Activated CD8-positive, alpha-beta T cell treated with anti-CD3 and anti-CD28 coated beads for 36 hours (primary cell): ENCODE measurements at regions not wholly inside any gene's neighbourhood (a gene's known extent, or its start where the extent isn't known, plus 50 kb on each side); places are given as distances from the start of the nearest gene placed in this dataset.

Experiments
- ATAC-seq: fragments of 200-7000 bp; cut with Tn5 transposase; one replicate; pipeline ENCODE4 v1.10.0; 2021; ENCODE audit warnings: mild to moderate bottlenecking, moderate library complexity
- CTCF ChIA-PET: fragments of 350-600 bp; sonication (Branson Sonifier 250); formaldehyde crosslinking; loops from one replicate; lab custom pipeline; 2021; ENCODE audit warnings: antibody characterized with exemption; lab: Charles Lee
- POLR2A ChIA-PET: fragments of 350-600 bp; sonication (Branson Sonifier 250); formaldehyde crosslinking; loops from one replicate; lab custom pipeline; 2021; ENCODE audit warnings: antibody characterized with exemption; lab: Charles Lee
- DNase-seq: peaks from one replicate; pipeline ENCODE4 v3.0.0-alpha.2; 2020
- H3K27ac Mint-ChIP-seq: one replicate; pipeline ENCODE4 v1.8.0; 2021; ENCODE audit warnings: mild to moderate bottlenecking, mixed read lengths
- H3K27me3 Mint-ChIP-seq: one replicate; pipeline ENCODE4 v1.8.0; 2021; ENCODE audit warnings: mixed read lengths
- H3K36me3 Mint-ChIP-seq: one replicate; pipeline ENCODE4 v1.8.0; 2021; ENCODE audit warnings: low read depth, mixed read lengths
- H3K4me1 Mint-ChIP-seq: one replicate; pipeline ENCODE4 v1.8.0; 2021; ENCODE audit warnings: low read depth, mixed read lengths
- H3K4me3 Mint-ChIP-seq: one replicate; pipeline ENCODE4 v1.8.0; 2021; ENCODE audit warnings: mild to moderate bottlenecking, moderate library complexity, mixed read lengths
- H3K9me3 Mint-ChIP-seq: one replicate; pipeline ENCODE4 v1.8.0; 2021; ENCODE audit warnings: mixed read lengths
- intact Hi-C: fragments of 100-400 bp; cut with micrococcal nuclease; formaldehyde crosslinking; loops from one replicate; pipeline ENCODE4 v1.10.0; 2022
- TF ChIP-seq, protein P1 (sequence below): fragments of 200-600 bp; IDR thresholded peaks from one replicate; pipeline ENCODE4 v1.8.0; 2022; ENCODE audit warnings: antibody characterized with exemption, mild to moderate bottlenecking

GRCh38 chr2:176495826-176496225 lies 226.6 kb downstream of the MTX2 start:
- Mint-ChIP-seq H3K27ac (no peak overlapping the region), H3K36me3 (no peaks in the 10 kb centered on the region)
- ATAC-seq = no peak

DNA sequence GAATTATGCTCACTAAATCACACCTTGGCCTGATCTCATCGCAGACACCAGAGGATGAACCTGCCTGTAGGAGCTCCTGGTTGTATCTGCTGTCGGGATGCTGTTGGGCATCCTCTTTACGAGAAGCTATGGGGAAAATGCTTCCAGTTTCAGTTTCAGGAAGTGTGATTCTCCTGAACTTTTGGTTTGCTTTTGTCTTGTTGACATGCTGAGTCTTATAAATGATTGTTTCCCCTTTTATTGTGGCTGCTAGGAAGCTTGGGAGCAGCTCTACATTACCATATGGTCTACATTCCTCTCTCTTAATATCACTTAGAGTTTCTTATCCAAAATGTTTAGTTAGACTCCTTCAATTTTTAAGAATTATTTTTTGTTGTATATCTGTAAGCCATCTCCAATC lies 227.5 kb downstream of the MTX2 start:
- intact Hi-C loops = no loop called here
- Mint-ChIP-seq H3K4me1 (peaks cover under 1% of the 10 kb centered on the region), H3K4me3 (no peak overlapping the region), H3K9me3 (no peaks in the 10 kb centered on the region), H3K27me3 (peaks cover 20% of the 10 kb centered on the region), H3K36me3 (no peaks in the 10 kb centered on the region), H3K27ac (no peak overlapping the region)
- ATAC-seq (no peak), DNase-seq (no peak)
- POLR2A ChIA-PET = no interaction called here
- CTCF ChIA-PET = no interaction called here
- TF ChIP-seq, protein P1, sequence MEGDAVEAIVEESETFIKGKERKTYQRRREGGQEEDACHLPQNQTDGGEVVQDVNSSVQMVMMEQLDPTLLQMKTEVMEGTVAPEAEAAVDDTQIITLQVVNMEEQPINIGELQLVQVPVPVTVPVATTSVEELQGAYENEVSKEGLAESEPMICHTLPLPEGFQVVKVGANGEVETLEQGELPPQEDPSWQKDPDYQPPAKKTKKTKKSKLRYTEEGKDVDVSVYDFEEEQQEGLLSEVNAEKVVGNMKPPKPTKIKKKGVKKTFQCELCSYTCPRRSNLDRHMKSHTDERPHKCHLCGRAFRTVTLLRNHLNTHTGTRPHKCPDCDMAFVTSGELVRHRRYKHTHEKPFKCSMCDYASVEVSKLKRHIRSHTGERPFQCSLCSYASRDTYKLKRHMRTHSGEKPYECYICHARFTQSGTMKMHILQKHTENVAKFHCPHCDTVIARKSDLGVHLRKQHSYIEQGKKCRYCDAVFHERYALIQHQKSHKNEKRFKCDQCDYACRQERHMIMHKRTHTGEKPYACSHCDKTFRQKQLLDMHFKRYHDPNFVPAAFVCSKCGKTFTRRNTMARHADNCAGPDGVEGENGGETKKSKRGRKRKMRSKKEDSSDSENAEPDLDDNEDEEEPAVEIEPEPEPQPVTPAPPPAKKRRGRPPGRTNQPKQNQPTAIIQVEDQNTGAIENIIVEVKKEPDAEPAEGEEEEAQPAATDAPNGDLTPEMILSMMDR = no peak

More at GRCh38 chr2:176495826-176496225, 226.6 kb downstream of the MTX2 start:
- H3K27me3 Mint-ChIP-seq = peaks cover 18% of the 10 kb centered on the region
- H3K9me3 Mint-ChIP-seq = no peaks in the 10 kb centered on the region
- POLR2A ChIA-PET = no interaction called here
- peaks cover 9% of the 10 kb centered on the region for H3K4me1 Mint-ChIP-seq
- CTCF ChIA-PET = no interaction called here
- TF ChIP-seq, protein P1 = no peak
- DNase-seq = no peak
- H3K4me3 Mint-ChIP-seq = no peak overlapping the region
- intact Hi-C loops = no loop called here

DNA sequence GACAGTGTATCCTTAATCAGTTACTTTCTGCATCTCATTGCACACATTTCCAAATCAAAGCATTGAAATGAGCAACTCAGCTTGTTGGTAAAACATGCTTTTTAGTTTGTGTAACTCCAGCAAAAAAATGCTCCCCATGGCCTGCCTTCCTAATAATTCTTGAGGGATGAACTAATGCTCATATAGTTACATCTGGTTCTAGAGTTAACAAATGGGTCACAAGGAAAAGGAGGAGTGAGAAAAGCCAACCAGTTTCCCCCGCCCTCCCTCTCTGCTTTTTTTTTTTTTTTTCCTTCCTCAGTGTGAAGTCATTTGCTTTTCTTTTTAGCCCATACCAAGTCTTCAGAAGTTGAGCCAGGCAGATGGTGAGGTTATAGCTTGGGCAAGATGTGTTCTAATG lies 231.7 kb downstream of the MTX2 start:
- H3K36me3 Mint-ChIP-seq = no peaks in the 10 kb centered on the region
- no peaks in the 10 kb centered on the region for H3K9me3 Mint-ChIP-seq
- H3K27ac Mint-ChIP-seq = no peak overlapping the region
- POLR2A ChIA-PET = interaction anchor here (0.8 kb wide), 1 partner anchor 134 kb away, joined by 4 read pairs; no protein-coding TSS in a partner anchor
- ATAC-seq = no peak
- intact Hi-C loops = no loop called here
- TF ChIP-seq, protein P1 = no peak
- peaks cover 19% of the 10 kb centered on the region for H3K27me3 Mint-ChIP-seq
- no peak overlapping the region for H3K4me3 Mint-ChIP-seq
- CTCF ChIA-PET = no interaction called here
- no peaks in the 10 kb centered on the region for H3K4me1 Mint-ChIP-seq
- no peak for DNase-seq

- no peaks in the 10 kb centered on the region for H3K9me3 Mint-ChIP-seq
- no peaks in the 10 kb centered on the region for H3K4me1 Mint-ChIP-seq
- ChIA-PET CTCF (no interaction called here), POLR2A (no interaction called here)
- intact Hi-C loops = no loop called here
- TF ChIP-seq, protein P1 = no peak
- H3K27ac Mint-ChIP-seq = no peak overlapping the region
- H3K27me3 Mint-ChIP-seq = peaks cover 20% of the 10 kb centered on the region
- no peak overlapping the region for H3K4me3 Mint-ChIP-seq
- no peaks in the 10 kb centered on the region for H3K36me3 Mint-ChIP-seq
- DNase-seq = no peak
- ATAC-seq = no peak
These were observed 232.4 kb downstream of the MTX2 start for GRCh38 chr2:176501617-176502016.

GRCh38 chr2:176502619-176503018 lies 233.4 kb downstream of the MTX2 start:
- ATAC-seq = no peak
- TF ChIP-seq, protein P1 = no peak
- no peak for DNase-seq
- peaks cover 3% of the 10 kb centered on the region for H3K4me1 Mint-ChIP-seq
- H3K27ac Mint-ChIP-seq = no peak overlapping the region
- H3K9me3 Mint-ChIP-seq = no peaks in the 10 kb centered on the region
- H3K27me3 Mint-ChIP-seq = peaks cover 21% of the 10 kb centered on the region
- H3K4me3 Mint-ChIP-seq = no peak overlapping the region
- intact Hi-C loops = no loop called here
- ChIA-PET CTCF (no interaction called here), POLR2A (no interaction called here)
- no peaks in the 10 kb centered on the region for H3K36me3 Mint-ChIP-seq
